Testis (tissue), 2 donors: ENCODE measurements at regions not wholly inside any gene's neighbourhood (a gene's known extent, or its start where the extent isn't known, plus 50 kb on each side); places are given as distances from the start of the nearest gene placed in this dataset.

Experiments used
- CTCF ChIP-seq, 3 experiments: fragments of 450-650 bp in 2 of 3; fragments of 200-600 bp in 1 of 3; sonication (generic) in 1 of 3; IDR thresholded peaks; one replicate each; pipeline ENCODE4 v1.5.1; 2016 to 2019; ENCODE audit warnings: antibody characterized with exemption in 3 of 3, mild to moderate bottlenecking in 2 of 3, moderate library complexity in 1 of 3
- POLR2A ChIP-seq: fragments of 450-650 bp; IDR thresholded peaks from one replicate; pipeline ENCODE4 v1.6.1; 2017; ENCODE audit warnings: antibody characterized with exemption, mild to moderate bottlenecking, moderate library complexity

GRCh38 chr1:215476541-215476940 is 90.6 kb upstream of the KCTD3 start:
- no peak for TF ChIP-seq CTCF (IDR thresholded peaks at IDR 0.05)
- TF ChIP-seq POLR2A = no peak
